K562 (cell line): ENCODE measurements at regions not wholly inside any gene's neighbourhood (a gene's known extent, or its start where the extent isn't known, plus 50 kb on each side); places are given as distances from the start of the nearest gene placed in this dataset.

Experiments
- ATAC-seq: fragments of 200-7000 bp; cut with Tn5 transposase; 3 replicates; pipeline ENCODE4 v1.9.1; 2020; ENCODE audit warnings: moderate library complexity
- BruUV-seq: library from RNA; stranded (reverse); fragments of 400-500 nt; replicated peaks from 2 replicates; lab custom pipeline; 2021; lab: Mats Ljungman, UMichigan
- CTCF ChIA-PET: fragments of 300-600 bp; formaldehyde crosslinking; extraction: SDS; loops from one replicate; lab custom pipeline; 2021; ENCODE audit warnings: low intra/inter-chr PET ratio; lab: Yijun Ruan, JAX
- POLR2A ChIA-PET: fragments of 300-600, 350-650 bp; sonication (Branson Sonifier 250); formaldehyde crosslinking; extraction: SDS; loops from one replicate; lab custom pipeline; 2021; ENCODE audit warnings: antibody characterized with exemption, inconsistent platforms; lab: Yijun Ruan, JAX
- DNase-seq, 4 experiments: peaks; one replicate each; pipeline versions ENCODE4 v3.0.0 to v3.0.0-alpha.2; 2011 to 2018; ENCODE audit warnings: low spot score in 3 of 4, mixed read lengths in 3 of 4; ENCODE audit errors: extremely low read depth in 1 of 4
- FAIRE-seq: peaks from 2 replicates; lab custom pipeline; 2011; peaks lifted over from hg19 to GRCh38; lab: Jason Lieb, UNC
- H2AFZ ChIP-seq: 2 replicates; pipeline ENCODE4 v1.6.0; 2011; ENCODE audit warnings: low read depth, low read length, control low read depth, inconsistent platforms
- H3K27ac ChIP-seq: fragments of 200-600 bp; 3 replicates; pipeline ENCODE4 v1.8.0; 2011; ENCODE audit warnings: low read depth, mild to moderate bottlenecking, control low read depth, inconsistent platforms, low read length, moderate library complexity, mixed read lengths; ENCODE audit errors: extremely low read depth
- H3K27me3 ChIP-seq, 2 experiments: fragments of 300-600 bp in 1 of 2; 2 replicates in 1 of 2; 3 replicates in 1 of 2; pipeline versions ENCODE4 v1.6.0 to v1.8.0; 2011; ENCODE audit warnings: inconsistent platforms in 2 of 2, low read length in 2 of 2, mild to moderate bottlenecking in 1 of 2, mixed read lengths in 1 of 2, moderate library complexity in 1 of 2; ENCODE audit not compliant: control insufficient read depth in 2 of 2, insufficient read depth in 2 of 2
- H3K36me3 ChIP-seq: fragments of 300-600 bp; 3 replicates; pipeline ENCODE4 v1.8.0; 2011; ENCODE audit warnings: mild to moderate bottlenecking, low read length, inconsistent platforms; ENCODE audit not compliant: control insufficient read depth, insufficient read depth
- H3K4me1 ChIP-seq, 2 experiments: fragments of 200-600 bp in 1 of 2; replicated peaks in 1 of 2; 2 replicates in 1 of 2; 3 replicates in 1 of 2; pipeline versions ENCODE4 v1.5.1 to v1.8.0; 2011; ENCODE audit warnings: inconsistent platforms in 2 of 2, low read length in 2 of 2, mild to moderate bottlenecking in 1 of 2, mixed read lengths in 1 of 2, moderate library complexity in 1 of 2; ENCODE audit not compliant: control insufficient read depth in 2 of 2, insufficient read depth in 2 of 2
- H3K4me2 ChIP-seq: 2 replicates; pipeline ENCODE4 v1.6.1; 2011; ENCODE audit warnings: low read length, control low read depth, inconsistent platforms, mixed read lengths; ENCODE audit not compliant: insufficient read depth
- H3K4me3 ChIP-seq: fragments of 200-600 bp; sonication (generic), shearing (Covaris generic); 2 replicates; pipeline ENCODE4 v1.5.1; 2016; ENCODE audit warnings: control low read depth, inconsistent platforms
- H3K79me2 ChIP-seq: fragments of 200-600 bp; 3 replicates; pipeline ENCODE4 v1.8.0; 2011; ENCODE audit warnings: low read length, inconsistent platforms; ENCODE audit not compliant: control insufficient read depth, insufficient read depth
- H3K9ac ChIP-seq, 2 experiments: 2 replicates each; pipeline versions ENCODE4 v1.6.0 to v1.6.1; 2011; ENCODE audit warnings: low read depth in 2 of 2, low read length in 2 of 2, control low read depth in 1 of 2, inconsistent platforms in 1 of 2, mild to moderate bottlenecking in 1 of 2, mixed read lengths in 1 of 2; ENCODE audit not compliant: insufficient read depth in 1 of 2
- H3K9me1 ChIP-seq: one replicate; pipeline ENCODE4 v1.6.0; 2011; ENCODE audit warnings: inconsistent platforms, mild to moderate bottlenecking, low read length, moderate library complexity; ENCODE audit not compliant: control insufficient read depth, insufficient read depth
- H3K9me3 ChIP-seq: replicated peaks from 2 replicates; pipeline ENCODE4 v1.5.1; 2011; ENCODE audit warnings: low read depth, low read length, inconsistent platforms; ENCODE audit not compliant: control insufficient read depth, insufficient read depth
- H4K20me1 ChIP-seq: replicated peaks from 2 replicates; pipeline ENCODE4 v1.6.1; 2011; ENCODE audit warnings: low read length, inconsistent platforms, mixed read lengths; ENCODE audit not compliant: control insufficient read depth, insufficient read depth
- BCOR ChIP-seq: fragments of 450-650 bp; IDR thresholded peaks from 2 replicates; pipeline ENCODE4 v1.6.1; 2016
- CAMTA2 ChIP-seq: fragments of 250-450 bp; sonication (Bioruptor Pico); conservative IDR thresholded peaks from 2 replicates; pipeline ENCODE4 v1.5.1; 2022
- CHD2 ChIP-seq: IDR thresholded peaks from 2 replicates; pipeline ENCODE4 v1.6.1; 2011; ENCODE audit warnings: low read depth, low read length
- CREB1 ChIP-seq, 2 experiments: sonication (generic) in 1 of 2; formaldehyde crosslinking in 1 of 2; IDR thresholded peaks; 2 replicates each; pipeline versions ENCODE4 v1.6.1 to v1.8.0; 2012 to 2022; ENCODE audit warnings: inconsistent platforms in 1 of 2, mild to moderate bottlenecking in 1 of 2, missing genetic modification reagents in 1 of 2, moderate library complexity in 1 of 2
- ERF ChIP-seq: fragments of 450-650 bp; formaldehyde crosslinking; IDR thresholded peaks from 2 replicates; pipeline ENCODE4 v1.4.0; 2020; ENCODE audit warnings: mild to moderate bottlenecking, mixed read lengths
- ESRRB ChIP-seq: fragments of 250-450 bp; sonication (Bioruptor Pico); IDR thresholded peaks from 2 replicates; pipeline ENCODE4 v1.5.0; 2020; ENCODE audit warnings: mild to moderate bottlenecking, moderate library complexity, borderline replicate concordance
- ETS1 ChIP-seq: conservative IDR thresholded peaks from 2 replicates; pipeline ENCODE4 v1.6.1; 2011; ENCODE audit warnings: low read depth, mild to moderate bottlenecking, low read length; ENCODE audit not compliant: control insufficient read depth
- GABPB2 ChIP-seq: fragments of 250-450 bp; sonication (Bioruptor Pico); conservative IDR thresholded peaks from 2 replicates; pipeline ENCODE4 v1.5.1; 2021; ENCODE audit warnings: mild to moderate bottlenecking
- MTF1 ChIP-seq: fragments of 250-450 bp; sonication (Bioruptor Pico); IDR thresholded peaks from 2 replicates; pipeline ENCODE4 v1.9.0; 2021; ENCODE audit warnings: moderate library complexity, mild to moderate bottlenecking, inconsistent platforms, borderline replicate concordance
- PKNOX1 ChIP-seq: fragments of 450-650 bp; IDR thresholded peaks from 2 replicates; pipeline ENCODE4 v1.6.1; 2016
- RB1 ChIP-seq: fragments of 450-650 bp; IDR thresholded peaks from 2 replicates; pipeline ENCODE4 v1.6.1; 2017; ENCODE audit warnings: low read depth, mild to moderate bottlenecking
- RBBP5 ChIP-seq: fragments of 200-600 bp; sonication (generic); IDR thresholded peaks from 2 replicates; pipeline ENCODE4 v1.6.1; 2012; ENCODE audit warnings: borderline replicate concordance, mild to moderate bottlenecking, low read length, control low read depth, inconsistent platforms; ENCODE audit not compliant: insufficient read depth, poor library complexity, severe bottlenecking
- SRSF7 ChIP-seq: fragments of 200-400 bp; formaldehyde crosslinking; optimal IDR thresholded peaks from 2 replicates; pipeline ENCODE3; 2017; ENCODE audit warnings: mild to moderate bottlenecking, low read depth, low read length
- TCF15 ChIP-seq: fragments of 250-450 bp; sonication (Bioruptor Pico); IDR thresholded peaks from 2 replicates; pipeline ENCODE4 v1.8.0; 2022; ENCODE audit warnings: moderate library complexity, mild to moderate bottlenecking, inconsistent platforms
- THRAP3 ChIP-seq: fragments of 450-650 bp; IDR thresholded peaks from 2 replicates; pipeline ENCODE4 v1.6.1; 2016; ENCODE audit warnings: mild to moderate bottlenecking, inconsistent platforms, borderline replicate concordance
- TRIM24 ChIP-seq, 2 experiments: fragments of 450-650 bp; IDR thresholded peaks; 2 replicates each; pipeline ENCODE4 v1.6.1; 2016
- ZNF140 ChIP-seq: fragments of 250-450 bp; sonication (Bioruptor Pico); IDR thresholded peaks from 2 replicates; pipeline ENCODE4 v1.8.0; 2021; ENCODE audit warnings: moderate library complexity, mild to moderate bottlenecking, inconsistent platforms
- ZSCAN29 ChIP-seq: fragments of 450-650 bp; IDR thresholded peaks from 2 replicates; pipeline ENCODE4 v1.6.1; 2017
- WGBS: fragments of 100-300 bp; shearing (Covaris generic); methylation state at CpG from one replicate; pipeline ENCODE4 v1.1.6; 2016; ENCODE audit warnings: low coverage, mixed read lengths; ENCODE audit not compliant: insufficient coverage; ENCODE audit errors: missing lambda C conversion rate; 5-methylcytosine and 5-hydroxymethylcytosine counted together
- in situ Hi-C: fragments of 300-500 bp; cut with MboI; formaldehyde crosslinking; loops from 4 replicates; pipeline ENCODE4 v1.15.0; 2018; ENCODE audit warnings: inconsistent platforms, mixed read lengths
- intact Hi-C: fragments of 100-400 bp; cut with micrococcal nuclease; formaldehyde crosslinking; loops from 2 replicates; pipeline ENCODE4 v1.14.2; 2022

DNA sequence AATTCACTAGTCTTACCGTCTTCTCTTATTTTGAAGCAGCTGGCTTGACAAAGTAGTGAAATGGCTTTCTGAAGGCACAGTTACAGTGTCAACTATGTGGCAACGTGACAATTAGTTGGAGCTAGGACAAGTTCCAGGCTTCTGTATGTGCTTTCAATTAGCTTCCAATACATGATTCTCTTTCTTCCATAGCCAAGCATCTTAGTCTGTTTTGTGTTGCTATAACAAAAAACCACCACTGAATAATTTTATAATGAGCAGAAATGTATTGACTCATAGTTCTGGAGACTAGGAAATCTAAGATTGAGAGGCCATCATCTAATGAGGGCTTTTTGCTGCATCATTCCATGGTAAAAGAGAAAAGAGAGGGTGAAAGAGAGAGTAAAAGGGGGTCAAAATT, 365.1 kb upstream of the PLSCR5 start:
- TF ChIP-seq CHD2, result no peak
- TF ChIP-seq CREB1 (IDR thresholded peaks at IDR 0.05), result no peak
- TF ChIP-seq CREB1 (CRISPR knock-in tag; IDR thresholded peaks at IDR 0.05), result no peak
- no peak for TF ChIP-seq PKNOX1
- TF ChIP-seq CAMTA2, result no peak
- TF ChIP-seq ESRRB (CRISPR knock-in tag), result no peak
- no peak for TF ChIP-seq ZNF140 (CRISPR knock-in tag)
- TF ChIP-seq ZSCAN29, result no peak
- no peaks in the 10 kb centered on the region for H4K20me1 ChIP-seq
- no peaks in the 10 kb centered on the region; the same call in 1 of the 2 replicates for H3K9me3 ChIP-seq
- H3K27me3 ChIP-seq, result no peaks in the 10 kb centered on the region
- no peak overlapping the region for H3K27ac ChIP-seq
- ChIA-PET POLR2A (no interaction called here), CTCF (no interaction called here)
- ATAC-seq (no peak), DNase-seq (no peak), FAIRE-seq (no peak)
- no peaks in the 10 kb centered on the region for H3K79me2 ChIP-seq
- H3K4me3 ChIP-seq, result no peak overlapping the region
- in situ Hi-C loops (no loop called here), intact Hi-C loops (no loop called here)
- no peak overlapping the region for H3K9ac ChIP-seq
- H3K4me2 ChIP-seq, result no peak overlapping the region
- 0% methylated on average over 2 of the region's 2 CpGs for WGBS
- no peak overlapping the region for H2AFZ ChIP-seq
- no TSS peak for BruUV-seq
- H3K4me1 ChIP-seq, result no peaks in the 10 kb centered on the region
- H3K36me3 ChIP-seq, result no peaks in the 10 kb centered on the region
- no peaks in the 10 kb centered on the region for H3K9me1 ChIP-seq

DNA sequence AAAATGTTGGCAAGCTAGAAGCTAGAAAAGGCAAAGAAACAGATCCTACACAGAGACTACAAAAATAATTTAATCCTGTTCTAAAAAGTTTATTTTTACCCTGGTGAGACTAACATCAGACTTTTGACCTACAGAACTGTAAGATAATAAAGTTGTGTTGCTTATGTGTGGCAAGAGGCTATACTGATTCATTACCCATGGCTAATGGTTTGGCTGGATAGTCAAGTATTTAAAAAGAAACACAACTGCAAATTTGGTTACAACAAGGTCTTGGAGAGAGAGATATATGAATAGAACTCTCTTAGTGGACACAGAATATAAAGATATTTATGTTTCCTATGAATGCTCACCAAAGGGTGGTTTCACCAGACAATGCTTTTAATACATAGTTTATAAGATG, 364.2 kb upstream of the PLSCR5 start:
- H2AFZ ChIP-seq, result no peak overlapping the region
- H4K20me1 ChIP-seq, result no peaks in the 10 kb centered on the region
- H3K9ac ChIP-seq, result no peak overlapping the region
- H3K36me3 ChIP-seq, result no peaks in the 10 kb centered on the region
- CTCF ChIA-PET, result no interaction called here
- H3K9me1 ChIP-seq, result no peaks in the 10 kb centered on the region
- no peak overlapping the region for H3K4me2 ChIP-seq
- no peaks in the 10 kb centered on the region; the same call in 1 of the 2 replicates for H3K9me3 ChIP-seq
- no TSS peak for BruUV-seq
- H3K27ac ChIP-seq, result no peak overlapping the region
- no peaks in the 10 kb centered on the region for H3K79me2 ChIP-seq
- POLR2A ChIA-PET, result no interaction called here
- no peaks in the 10 kb centered on the region for H3K27me3 ChIP-seq
- intact Hi-C loops, result no loop called here
- in situ Hi-C loops, result no loop called here
- ATAC-seq, result no peak
- no peak for FAIRE-seq
- no peak for DNase-seq
- no peaks in the 10 kb centered on the region for H3K4me1 ChIP-seq
- H3K4me3 ChIP-seq, result no peak overlapping the region
- TF ChIP-seq ETS1 (no peak), BCOR (no peak), GABPB2 (no peak), SRSF7 (no peak), MTF1 (CRISPR knock-in tag) (no peak), ERF (CRISPR knock-in tag) (no peak), RB1 (no peak), TCF15 (no peak), RBBP5 (no peak), THRAP3 (no peak), TRIM24 (IDR thresholded peaks at IDR 0.05) (no peak)
